ENCODE measurements at regions not wholly inside any gene's neighbourhood (a gene's known extent, or its start where the extent isn't known, plus 50 kb on each side); places are given as distances from the start of the nearest gene placed in this dataset.

DNA sequence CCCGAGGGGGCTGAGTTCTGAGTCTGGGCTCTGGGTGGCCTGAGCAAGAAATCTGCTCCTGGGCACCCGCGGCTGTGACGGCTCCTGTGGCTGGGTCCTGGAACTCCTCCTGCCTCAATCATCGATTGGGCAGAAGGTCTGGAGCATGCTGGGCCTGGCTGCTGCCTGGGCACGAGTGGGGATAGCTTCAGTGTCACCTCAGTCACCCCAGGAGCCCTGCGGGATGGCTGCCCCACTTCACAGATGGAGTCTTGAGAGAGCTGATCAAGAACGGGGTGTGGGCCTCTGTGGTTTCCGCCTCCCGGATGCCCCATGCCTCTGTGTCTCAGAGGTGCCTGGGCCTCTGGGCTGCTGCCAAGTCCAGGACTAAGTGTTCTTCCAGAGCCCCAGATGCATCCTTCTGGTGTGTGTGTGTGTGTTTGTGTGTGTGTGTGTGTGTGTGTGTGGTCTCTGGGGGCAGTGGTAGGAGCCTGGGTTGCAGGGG, 185.6 kb upstream of the C14orf180 start:
- TF ChIP-seq, protein P1, sequence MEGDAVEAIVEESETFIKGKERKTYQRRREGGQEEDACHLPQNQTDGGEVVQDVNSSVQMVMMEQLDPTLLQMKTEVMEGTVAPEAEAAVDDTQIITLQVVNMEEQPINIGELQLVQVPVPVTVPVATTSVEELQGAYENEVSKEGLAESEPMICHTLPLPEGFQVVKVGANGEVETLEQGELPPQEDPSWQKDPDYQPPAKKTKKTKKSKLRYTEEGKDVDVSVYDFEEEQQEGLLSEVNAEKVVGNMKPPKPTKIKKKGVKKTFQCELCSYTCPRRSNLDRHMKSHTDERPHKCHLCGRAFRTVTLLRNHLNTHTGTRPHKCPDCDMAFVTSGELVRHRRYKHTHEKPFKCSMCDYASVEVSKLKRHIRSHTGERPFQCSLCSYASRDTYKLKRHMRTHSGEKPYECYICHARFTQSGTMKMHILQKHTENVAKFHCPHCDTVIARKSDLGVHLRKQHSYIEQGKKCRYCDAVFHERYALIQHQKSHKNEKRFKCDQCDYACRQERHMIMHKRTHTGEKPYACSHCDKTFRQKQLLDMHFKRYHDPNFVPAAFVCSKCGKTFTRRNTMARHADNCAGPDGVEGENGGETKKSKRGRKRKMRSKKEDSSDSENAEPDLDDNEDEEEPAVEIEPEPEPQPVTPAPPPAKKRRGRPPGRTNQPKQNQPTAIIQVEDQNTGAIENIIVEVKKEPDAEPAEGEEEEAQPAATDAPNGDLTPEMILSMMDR (IDR thresholded peaks at IDR 0.05 in 4 of 5, conservative IDR thresholded peaks at IDR 0.05 in 1 of 5) = no peak
- TF ChIP-seq POLR2A (IDR thresholded peaks at IDR 0.05) = no peak
